GM18519 (cell line): ENCODE measurements at regions not wholly inside any gene's neighbourhood (a gene's known extent, or its start where the extent isn't known, plus 50 kb on each side); places are given as distances from the start of the nearest gene placed in this dataset.
"Not testable (repeated sequence)": the region's sequence is repeated elsewhere in the genome, so short reads cannot be mapped to it uniquely, and the experiment has no call there.

ENCODE experiments used
- ATAC-seq: cut with Tn5 transposase; IDR thresholded peaks from one replicate; pipeline ENCODE4 v1.9.1; 2021; ENCODE audit warnings: mild to moderate bottlenecking, moderate library complexity; ENCODE audit not compliant: unreplicated experiment, low FRiP score

GRCh38 chr6:150764334-150765066, 101.0 kb upstream of the MTHFD1L start:
- ATAC-seq = no peak

GRCh38 chr6:150765067-150765764, 100.3 kb upstream of the MTHFD1L start:
- peak; percentile 88 for ATAC-seq

- ATAC-seq = no peak
Measured at GRCh38 chr6:150766201-150766997, 99.1 kb upstream of the MTHFD1L start.

- ATAC-seq = no peak
Measured at GRCh38 chr6:150767161-150767560, 98.3 kb upstream of the MTHFD1L start.

- no peak for ATAC-seq
Measured at GRCh38 chr6:150767571-150768018, 97.9 kb upstream of the MTHFD1L start.

- no peak for ATAC-seq
Measured at GRCh38 chr6:150770637-150771036, 94.9 kb upstream of the MTHFD1L start.

- ATAC-seq = no peak
Measured at GRCh38 chr6:150773969-150774368, 91.5 kb upstream of the MTHFD1L start.

GRCh38 chr6:150775415-150776203, 89.9 kb upstream of the MTHFD1L start:
- no peak for ATAC-seq

- no peak for ATAC-seq
Measured at GRCh38 chr6:150777736-150778135, 87.8 kb upstream of the MTHFD1L start.

GRCh38 chr6:150783813-150784212, 81.7 kb upstream of the MTHFD1L start:
- ATAC-seq = no peak

GRCh38 chr6:150787429-150787828, 78.1 kb upstream of the MTHFD1L start:
- ATAC-seq = no peak

- no peak for ATAC-seq
Measured at GRCh38 chr6:150788089-150788488, 77.4 kb upstream of the MTHFD1L start.

- not testable (repeated sequence) for ATAC-seq
Measured at GRCh38 chr6:150789906-150790305, 75.6 kb upstream of the MTHFD1L start.

- no peak for ATAC-seq
Measured at GRCh38 chr6:150791717-150792116, 73.8 kb upstream of the MTHFD1L start.

- ATAC-seq = no peak
Measured at GRCh38 chr6:150797949-150798348, 67.6 kb upstream of the MTHFD1L start.

GRCh38 chr6:150799276-150799805, 66.2 kb upstream of the MTHFD1L start:
- no peak for ATAC-seq

- no peak for ATAC-seq
Measured at GRCh38 chr6:150800674-150801314, 64.7 kb upstream of the MTHFD1L start.

GRCh38 chr6:150806790-150807189, 58.7 kb upstream of the MTHFD1L start:
- no peak for ATAC-seq

GRCh38 chr6:150813319-150813992, 52.0 kb upstream of the MTHFD1L start:
- ATAC-seq = peak; percentile 37
